ENCODE measurements at regions not wholly inside any gene's neighbourhood (a gene's known extent, or its start where the extent isn't known, plus 50 kb on each side); places are given as distances from the start of the nearest gene placed in this dataset.

DNA sequence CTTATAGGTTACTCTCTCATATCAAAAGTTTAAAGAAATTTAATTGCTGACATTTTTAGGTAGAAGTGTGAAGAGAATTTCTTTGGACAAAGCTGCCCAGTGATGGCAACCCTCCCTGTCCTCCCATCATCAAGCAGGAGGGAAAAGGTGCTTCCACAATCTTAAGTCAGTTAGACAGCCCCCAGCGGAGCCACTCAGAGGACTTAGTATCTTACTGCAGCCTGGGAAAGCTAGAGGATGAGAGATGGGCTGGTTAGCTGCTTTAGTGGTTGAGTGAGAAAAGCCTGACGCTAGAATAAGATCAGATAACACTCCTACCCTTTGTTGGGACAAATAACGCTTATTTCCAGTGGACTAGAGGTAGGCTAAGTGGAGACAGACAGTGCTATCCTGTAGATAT, 227.1 kb downstream of the RFPL4B start:
- no peak for DNase-seq (ENCODE audit: low spot score in 2 of 2)
- Mint-ChIP-seq H3K9me3 (peaks cover 4% of the 10 kb centered on the region), H3K4me3 (no peak overlapping the region), H3K36me3 (ENCODE audit: insufficient read depth) (no peaks in the 10 kb centered on the region), H3K27ac (ENCODE audit: low read depth) (no peak overlapping the region), H3K4me1 (no peaks in the 10 kb centered on the region), H3K27me3 (no peaks in the 10 kb centered on the region)
- ATAC-seq (replicated peaks; ENCODE audit: extremely low read depth, poor library complexity, severe bottlenecking): no peak

DNA sequence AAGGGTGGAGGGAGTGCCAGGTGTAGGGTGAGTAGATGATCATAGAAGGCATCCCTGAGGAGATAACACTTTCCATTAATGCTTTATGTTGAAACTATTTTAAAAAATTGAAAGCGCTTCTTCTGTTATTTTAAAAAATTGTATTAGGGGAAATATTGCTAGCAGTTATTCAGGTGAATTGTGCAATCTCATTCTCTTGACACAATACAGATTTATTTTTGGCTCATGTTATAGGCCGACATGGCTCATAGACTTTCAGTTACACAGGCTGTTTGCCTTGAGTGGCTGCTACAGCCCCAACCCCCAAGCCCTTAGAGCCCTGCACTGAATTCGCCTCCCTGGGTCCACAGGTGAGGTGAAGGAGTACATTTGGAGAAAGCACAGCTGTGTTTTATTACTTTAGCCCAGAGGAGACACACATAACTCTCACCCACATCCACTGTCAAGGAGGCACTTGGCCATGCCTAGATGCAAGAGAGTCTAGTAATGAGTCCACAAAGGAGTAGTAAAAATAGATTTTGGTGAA, 228.2 kb downstream of the RFPL4B start:
- no peaks in the 10 kb centered on the region for H3K27me3 Mint-ChIP-seq
- H3K36me3 Mint-ChIP-seq (ENCODE audit: insufficient read depth): no peaks in the 10 kb centered on the region
- no peak overlapping the region for H3K4me3 Mint-ChIP-seq
- no peak for ATAC-seq (replicated peaks; ENCODE audit: extremely low read depth, poor library complexity, severe bottlenecking)
- H3K9me3 Mint-ChIP-seq: peaks cover 4% of the 10 kb centered on the region
- no peak for DNase-seq (ENCODE audit: low spot score in 2 of 2)
- H3K4me1 Mint-ChIP-seq: no peaks in the 10 kb centered on the region
- no peak overlapping the region for H3K27ac Mint-ChIP-seq (ENCODE audit: low read depth)

DNA sequence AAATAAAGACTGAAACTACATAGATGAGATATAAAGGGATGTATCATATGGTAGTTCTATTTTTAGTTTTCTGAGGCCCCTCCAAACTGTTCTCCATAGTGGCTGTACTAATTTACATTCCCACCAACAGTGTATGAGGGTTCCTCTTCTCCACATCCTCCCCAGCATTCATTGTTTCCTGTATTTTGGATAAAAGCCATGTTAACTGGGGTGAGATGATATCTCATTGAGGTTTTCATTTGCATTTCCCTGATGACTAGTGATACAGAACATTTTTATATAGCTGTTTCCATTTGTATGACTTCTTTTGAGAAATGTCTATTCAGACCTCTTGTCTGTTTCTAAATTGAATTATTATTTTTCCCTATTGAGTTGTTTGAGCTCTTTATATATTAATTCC, 229.3 kb downstream of the RFPL4B start:
- ATAC-seq (replicated peaks; ENCODE audit: extremely low read depth, poor library complexity, severe bottlenecking): no peak
- no peaks in the 10 kb centered on the region for H3K4me1 Mint-ChIP-seq
- H3K9me3 Mint-ChIP-seq: peaks cover 4% of the 10 kb centered on the region
- H3K4me3 Mint-ChIP-seq: no peak overlapping the region
- no peak for DNase-seq (ENCODE audit: low spot score in 2 of 2)
- H3K27ac Mint-ChIP-seq (ENCODE audit: low read depth): no peak overlapping the region
- no peaks in the 10 kb centered on the region for H3K27me3 Mint-ChIP-seq
- H3K36me3 Mint-ChIP-seq (ENCODE audit: insufficient read depth): no peaks in the 10 kb centered on the region

DNA sequence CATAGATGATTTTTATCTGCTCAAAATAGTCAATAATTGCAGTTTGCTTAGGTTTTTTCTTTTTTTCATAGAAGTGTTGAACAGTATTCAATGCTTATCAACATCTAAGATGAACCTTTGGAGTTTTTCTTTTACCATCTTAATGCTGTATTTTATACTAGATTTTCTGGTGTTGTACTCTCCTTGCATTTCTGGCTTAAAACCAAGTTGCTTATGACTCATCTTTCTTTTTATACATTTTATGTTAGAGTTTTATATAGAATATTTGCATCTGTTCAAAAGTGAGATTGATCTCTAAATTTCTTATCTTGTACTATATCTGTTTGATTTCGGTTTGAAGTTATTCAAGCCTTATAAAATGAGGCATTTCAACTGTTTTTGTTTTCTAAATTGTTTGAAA, 232.5 kb downstream of the RFPL4B start:
- Mint-ChIP-seq H3K27me3 (no peaks in the 10 kb centered on the region), H3K9me3 (no peaks in the 10 kb centered on the region), H3K27ac (ENCODE audit: low read depth) (no peak overlapping the region), H3K36me3 (ENCODE audit: insufficient read depth) (no peaks in the 10 kb centered on the region), H3K4me3 (no peak overlapping the region), H3K4me1 (no peaks in the 10 kb centered on the region)
- no peak for ATAC-seq (replicated peaks; ENCODE audit: extremely low read depth, poor library complexity, severe bottlenecking)
- DNase-seq (ENCODE audit: low spot score in 2 of 2): no peak

DNA sequence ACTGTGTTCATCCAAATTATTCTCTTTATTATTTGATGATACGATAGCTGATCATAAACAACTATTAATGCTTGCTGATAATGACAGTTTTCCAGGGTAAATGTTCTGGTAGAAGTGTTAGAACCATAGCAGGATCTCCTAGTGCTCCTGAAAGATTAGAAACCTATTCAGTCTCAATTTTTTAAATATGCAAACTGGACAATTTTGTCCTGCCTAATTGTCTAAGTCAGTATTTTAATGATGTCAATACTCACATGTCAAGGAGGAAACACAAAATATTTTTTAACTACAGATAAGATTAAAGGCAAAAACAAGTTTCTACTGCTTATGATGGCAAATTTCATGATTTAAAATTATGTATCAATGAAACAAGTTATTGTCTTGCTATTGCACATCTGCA, 233.9 kb downstream of the RFPL4B start:
- H3K4me1 Mint-ChIP-seq: no peaks in the 10 kb centered on the region
- no peaks in the 10 kb centered on the region for H3K36me3 Mint-ChIP-seq (ENCODE audit: insufficient read depth)
- no peak overlapping the region for H3K4me3 Mint-ChIP-seq
- no peak overlapping the region for H3K27ac Mint-ChIP-seq (ENCODE audit: low read depth)
- DNase-seq (ENCODE audit: low spot score in 2 of 2) (no peak), ATAC-seq (replicated peaks; ENCODE audit: extremely low read depth, poor library complexity, severe bottlenecking) (no peak)
- H3K9me3 Mint-ChIP-seq: no peaks in the 10 kb centered on the region
- H3K27me3 Mint-ChIP-seq: no peaks in the 10 kb centered on the region

- H3K4me3 Mint-ChIP-seq: no peak overlapping the region
- H3K27me3 Mint-ChIP-seq: no peaks in the 10 kb centered on the region
- peaks cover 7% of the 10 kb centered on the region for H3K9me3 Mint-ChIP-seq
- no peak overlapping the region for H3K27ac Mint-ChIP-seq (ENCODE audit: low read depth)
- no peak for ATAC-seq (replicated peaks; ENCODE audit: extremely low read depth, poor library complexity, severe bottlenecking)
- no peak for DNase-seq (ENCODE audit: low spot score in 2 of 2)
- no peaks in the 10 kb centered on the region for H3K4me1 Mint-ChIP-seq
- H3K36me3 Mint-ChIP-seq (ENCODE audit: insufficient read depth): peaks cover 1% of the 10 kb centered on the region
Observed at GRCh38 chr6:112590326-112590725, 243.2 kb downstream of the RFPL4B start.

DNA sequence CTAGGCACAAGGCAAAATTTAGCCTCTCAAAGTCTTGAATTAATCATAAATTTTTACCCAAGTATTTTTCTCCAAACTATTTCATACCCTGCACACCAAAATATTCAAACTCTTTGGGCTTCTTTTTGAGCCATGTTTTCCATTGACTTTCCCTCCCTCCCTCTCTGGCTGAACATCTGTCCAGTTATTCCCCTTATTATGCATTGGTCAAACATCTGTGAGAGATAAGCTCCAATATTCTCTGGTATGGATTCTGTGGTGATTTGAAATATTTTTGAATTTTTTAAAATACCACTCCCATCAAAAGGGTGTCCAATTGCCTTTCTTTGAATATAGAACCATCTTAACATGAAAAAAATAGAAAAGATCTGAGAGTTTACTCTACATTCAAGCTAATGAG, 244.2 kb downstream of the RFPL4B start:
- Mint-ChIP-seq H3K36me3 (ENCODE audit: insufficient read depth) (peaks cover 1% of the 10 kb centered on the region), H3K27ac (ENCODE audit: low read depth) (no peak overlapping the region), H3K9me3 (peaks cover 15% of the 10 kb centered on the region), H3K4me3 (no peak overlapping the region), H3K27me3 (no peaks in the 10 kb centered on the region), H3K4me1 (no peaks in the 10 kb centered on the region)
- no peak for DNase-seq (ENCODE audit: low spot score in 2 of 2)
- no peak for ATAC-seq (replicated peaks; ENCODE audit: extremely low read depth, poor library complexity, severe bottlenecking)

DNA sequence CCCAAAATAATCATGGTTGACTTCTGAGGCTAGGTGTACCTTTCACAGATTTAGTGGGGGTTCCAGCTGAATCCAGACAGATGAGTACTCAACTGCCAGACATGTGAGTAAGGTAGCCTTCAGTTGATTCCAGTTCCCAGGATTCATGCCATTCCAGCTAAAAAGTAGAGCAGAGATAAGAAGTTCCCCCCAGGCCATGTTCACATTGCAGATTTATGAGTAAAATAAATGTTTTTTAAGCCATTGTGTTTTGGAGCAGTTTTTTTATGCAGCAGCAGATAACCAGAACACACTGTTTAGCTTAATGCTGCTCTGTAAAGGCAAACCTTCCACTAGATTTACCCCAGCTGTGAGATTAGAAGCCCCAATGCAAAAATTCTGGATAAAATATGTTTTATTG, 245.0 kb downstream of the RFPL4B start:
- H3K36me3 Mint-ChIP-seq (ENCODE audit: insufficient read depth): peaks cover 1% of the 10 kb centered on the region
- peaks cover 11% of the 10 kb centered on the region for H3K9me3 Mint-ChIP-seq
- no peak overlapping the region for H3K27ac Mint-ChIP-seq (ENCODE audit: low read depth)
- H3K4me1 Mint-ChIP-seq: no peaks in the 10 kb centered on the region
- no peaks in the 10 kb centered on the region for H3K27me3 Mint-ChIP-seq
- no peak overlapping the region for H3K4me3 Mint-ChIP-seq
- ATAC-seq (replicated peaks; ENCODE audit: extremely low read depth, poor library complexity, severe bottlenecking) (no peak), DNase-seq (ENCODE audit: low spot score in 2 of 2) (no peak)

- Mint-ChIP-seq H3K4me1 (no peaks in the 10 kb centered on the region), H3K9me3 (peaks cover 16% of the 10 kb centered on the region), H3K36me3 (ENCODE audit: insufficient read depth) (peaks cover 1% of the 10 kb centered on the region), H3K4me3 (no peak overlapping the region), H3K27me3 (no peaks in the 10 kb centered on the region), H3K27ac (ENCODE audit: low read depth) (no peak overlapping the region)
- DNase-seq (ENCODE audit: low spot score in 2 of 2) (no peak), ATAC-seq (replicated peaks; ENCODE audit: extremely low read depth, poor library complexity, severe bottlenecking) (no peak)
Observed at GRCh38 chr6:112594886-112595594, 247.9 kb downstream of the RFPL4B start.

GRCh38 chr6:112595841-112596240, 248.7 kb downstream of the RFPL4B start:
- Mint-ChIP-seq H3K36me3 (ENCODE audit: insufficient read depth) (peaks cover 1% of the 10 kb centered on the region), H3K27ac (ENCODE audit: low read depth) (no peak overlapping the region), H3K27me3 (no peaks in the 10 kb centered on the region), H3K4me3 (no peak overlapping the region), H3K9me3 (peaks cover 22% of the 10 kb centered on the region), H3K4me1 (no peaks in the 10 kb centered on the region)
- DNase-seq (ENCODE audit: low spot score in 2 of 2) (no peak), ATAC-seq (replicated peaks; ENCODE audit: extremely low read depth, poor library complexity, severe bottlenecking) (no peak)

DNA sequence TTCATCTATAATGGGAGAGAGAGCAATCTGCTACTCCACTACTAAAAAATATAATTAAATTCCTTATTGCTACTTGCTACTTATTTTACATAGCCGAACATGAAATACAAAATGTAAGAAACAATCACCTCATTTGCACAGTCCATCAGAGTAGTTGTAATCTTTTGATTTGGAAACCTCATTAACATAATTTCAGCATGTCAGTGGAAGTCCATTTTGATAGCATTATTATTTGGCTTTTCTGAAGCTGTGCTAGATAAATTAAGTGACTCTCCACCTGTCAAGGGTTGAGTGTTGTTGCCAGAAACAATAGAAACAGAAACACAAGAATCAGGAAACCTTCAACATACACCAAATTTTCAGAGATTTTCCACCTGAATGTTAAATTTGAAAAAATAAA, 250.0 kb downstream of the RFPL4B start:
- H3K36me3 Mint-ChIP-seq (ENCODE audit: insufficient read depth): peaks cover 1% of the 10 kb centered on the region
- peaks cover 22% of the 10 kb centered on the region for H3K9me3 Mint-ChIP-seq
- H3K4me3 Mint-ChIP-seq: no peak overlapping the region
- H3K4me1 Mint-ChIP-seq: no peaks in the 10 kb centered on the region
- ATAC-seq (replicated peaks; ENCODE audit: extremely low read depth, poor library complexity, severe bottlenecking) (no peak), DNase-seq (ENCODE audit: low spot score in 2 of 2) (no peak)
- H3K27me3 Mint-ChIP-seq: no peaks in the 10 kb centered on the region
- H3K27ac Mint-ChIP-seq (ENCODE audit: low read depth): no peak overlapping the region

DNA sequence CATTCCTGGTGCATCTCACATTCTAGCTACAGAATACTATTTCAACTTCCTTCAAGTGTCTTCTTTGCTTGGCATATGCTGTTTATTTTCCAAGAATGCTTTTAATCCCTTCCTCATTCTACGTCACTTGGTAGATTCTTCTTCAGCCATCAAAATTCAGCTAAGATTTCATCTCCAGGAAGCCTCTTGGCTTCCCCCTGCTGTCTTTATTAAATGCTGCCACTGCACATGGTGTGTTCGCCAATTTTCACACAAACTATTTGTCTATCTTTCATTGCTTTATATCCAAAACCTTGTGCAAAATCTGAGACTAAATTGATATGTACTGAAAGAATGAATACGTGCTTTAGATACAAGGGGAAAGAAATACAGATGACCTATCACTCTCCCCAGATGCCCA, 253.0 kb downstream of the RFPL4B start:
- Mint-ChIP-seq H3K27ac (ENCODE audit: low read depth) (no peak overlapping the region), H3K4me1 (no peaks in the 10 kb centered on the region), H3K4me3 (no peak overlapping the region), H3K27me3 (no peaks in the 10 kb centered on the region), H3K9me3 (peaks cover 22% of the 10 kb centered on the region), H3K36me3 (ENCODE audit: insufficient read depth) (no peaks in the 10 kb centered on the region)
- DNase-seq (ENCODE audit: low spot score in 2 of 2): no peak
- no peak for ATAC-seq (replicated peaks; ENCODE audit: extremely low read depth, poor library complexity, severe bottlenecking)

- Mint-ChIP-seq H3K4me1 (no peaks in the 10 kb centered on the region), H3K9me3 (peaks cover 22% of the 10 kb centered on the region), H3K36me3 (ENCODE audit: insufficient read depth) (no peaks in the 10 kb centered on the region), H3K27ac (ENCODE audit: low read depth) (no peak overlapping the region), H3K27me3 (no peaks in the 10 kb centered on the region), H3K4me3 (no peak overlapping the region)
- DNase-seq (ENCODE audit: low spot score in 2 of 2): no peak
- no peak for ATAC-seq (replicated peaks; ENCODE audit: extremely low read depth, poor library complexity, severe bottlenecking)
Observed at GRCh38 chr6:112603726-112604125, 256.6 kb downstream of the RFPL4B start.

Data from central memory CD8-positive, alpha-beta T cell (primary cell).